OCI-LY1 (cell line): ENCODE measurements at regions not wholly inside any gene's neighbourhood (a gene's known extent, or its start where the extent isn't known, plus 50 kb on each side); places are given as distances from the start of the nearest gene placed in this dataset.

Experiments used
- H2AFZ ChIP-seq: fragments of 200-600 bp; sonication (generic), shearing (Covaris generic); 2 replicates; pipeline ENCODE4 v1.6.0; 2014; ENCODE audit warnings: antibody characterized with exemption, mild to moderate bottlenecking, low read length
- H3F3A ChIP-seq: fragments of 200-600 bp; sonication (generic), shearing (Covaris generic); 2 replicates; pipeline ENCODE4 v1.6.0; 2014; ENCODE audit warnings: mild to moderate bottlenecking, antibody characterized with exemption, low read length, moderate library complexity; ENCODE audit not compliant: insufficient read depth
- H3K27ac ChIP-seq: fragments of 200-600 bp; sonication (generic); 2 replicates; pipeline ENCODE4 v1.5.1; 2014; ENCODE audit warnings: low read length, mixed run types, mild to moderate bottlenecking, low read depth; ENCODE audit not compliant: poor library complexity, severe bottlenecking
- H3K27me3 ChIP-seq: fragments of 200-600 bp; sonication (generic); 2 replicates; pipeline ENCODE4 v1.6.0; 2014; ENCODE audit warnings: antibody characterized with exemption, mild to moderate bottlenecking, low read length, moderate library complexity; ENCODE audit not compliant: insufficient read depth
- H3K36me3 ChIP-seq: fragments of 200-600 bp; sonication (generic); 2 replicates; pipeline ENCODE4 v1.6.1; 2014; ENCODE audit warnings: mild to moderate bottlenecking, antibody characterized with exemption, low read length, moderate library complexity, mixed read lengths; ENCODE audit not compliant: insufficient read depth
- H3K4me1 ChIP-seq: fragments of 200-600 bp; sonication (generic); 2 replicates; pipeline ENCODE4 v1.5.1; 2014; ENCODE audit warnings: mild to moderate bottlenecking, low read length, moderate library complexity; ENCODE audit not compliant: insufficient read depth, severe bottlenecking
- H3K4me2 ChIP-seq: fragments of 200-600 bp; sonication (generic), shearing (Covaris generic); 2 replicates; pipeline ENCODE4 v1.6.1; 2014; ENCODE audit warnings: low read length
- H3K4me3 ChIP-seq: fragments of 200-600 bp; sonication (generic); 2 replicates; pipeline ENCODE4 v1.5.1; 2014; ENCODE audit warnings: low read length, low read depth, mild to moderate bottlenecking, mixed read lengths; ENCODE audit not compliant: poor library complexity, severe bottlenecking
- H3K79me2 ChIP-seq: fragments of 200-600 bp; shearing (Covaris generic); 2 replicates; pipeline ENCODE4 v1.6.1; 2016; ENCODE audit warnings: mixed run types, low read length, mixed read lengths; ENCODE audit not compliant: insufficient read depth
- H3K9ac ChIP-seq: fragments of 200-600 bp; sonication (generic), shearing (Covaris generic); 2 replicates; pipeline ENCODE4 v1.6.1; 2014; ENCODE audit warnings: mild to moderate bottlenecking, low read length, mixed read lengths
- H3K9me2 ChIP-seq: fragments of 200-600 bp; sonication (generic), shearing (Covaris generic); 2 replicates; pipeline ENCODE4 v1.6.1; 2014; ENCODE audit warnings: low read depth, mild to moderate bottlenecking, low read length, mixed read lengths
- H3K9me3 ChIP-seq: fragments of 200-600 bp; shearing (Covaris generic); 2 replicates; pipeline ENCODE4 v1.6.1; 2014; ENCODE audit warnings: low read length, mixed read lengths
- H4K20me1 ChIP-seq: fragments of 200-600 bp; sonication (generic), shearing (Covaris generic); 2 replicates; pipeline ENCODE4 v1.6.0; 2016; ENCODE audit warnings: mild to moderate bottlenecking, low read length; ENCODE audit not compliant: insufficient read depth
- CTCF ChIP-seq: fragments of 200-600 bp; sonication (generic), shearing (Covaris generic); IDR thresholded peaks from 2 replicates; pipeline ENCODE4 v1.5.1; 2017; ENCODE audit warnings: mild to moderate bottlenecking, antibody characterized with exemption, low read length, moderate library complexity, mixed read lengths
- EZH2 ChIP-seq: fragments of 200-600 bp; sonication (generic), shearing (Covaris generic); IDR thresholded peaks from 2 replicates; pipeline ENCODE4 v1.8.0; 2017; ENCODE audit warnings: borderline replicate concordance, mixed run types, mild to moderate bottlenecking, antibody characterized with exemption, low read length, moderate library complexity, mixed read lengths

- no peak for TF ChIP-seq EZH2
- TF ChIP-seq CTCF, result no peak
- Histone ChIP-seq H2AFZ (no peak overlapping the region), H3K9me3 (no peaks in the 10 kb centered on the region), H3K4me1 (no peaks in the 10 kb centered on the region), H4K20me1 (no peaks in the 10 kb centered on the region), H3K79me2 (no peaks in the 10 kb centered on the region), H3K4me3 (no peak overlapping the region), H3K27me3 (0 out of 2 replicates have a peak, but pooled peaks cover 8% of the 10 kb centered on the region), H3K4me2 (no peak overlapping the region), H3K9me2 (no peaks in the 10 kb centered on the region), H3K36me3 (no peaks in the 10 kb centered on the region), H3K9ac (no peak overlapping the region), H3F3A (no peaks in the 10 kb centered on the region), H3K27ac (no peak overlapping the region)
Observed at GRCh38 chr7:27344471-27344870, 101.9 kb downstream of the EVX1 start.

- Histone ChIP-seq H3K9ac (no peak overlapping the region), H2AFZ (no peak overlapping the region), H3F3A (no peaks in the 10 kb centered on the region), H3K27ac (no peak overlapping the region), H3K9me2 (no peaks in the 10 kb centered on the region), H3K4me1 (no peaks in the 10 kb centered on the region), H3K9me3 (no peaks in the 10 kb centered on the region), H4K20me1 (no peaks in the 10 kb centered on the region), H3K4me2 (no peak overlapping the region), H3K4me3 (no peak overlapping the region), H3K79me2 (no peaks in the 10 kb centered on the region), H3K36me3 (no peaks in the 10 kb centered on the region), H3K27me3 (0 out of 2 replicates have a peak, but pooled peaks cover 8% of the 10 kb centered on the region)
- TF ChIP-seq EZH2 (no peak), CTCF (no peak)
Observed at GRCh38 chr7:27345164-27345887, 102.7 kb downstream of the EVX1 start.

- Histone ChIP-seq H4K20me1 (no peaks in the 10 kb centered on the region), H3K9me3 (no peaks in the 10 kb centered on the region), H3K4me1 (no peaks in the 10 kb centered on the region), H3K36me3 (no peaks in the 10 kb centered on the region), H2AFZ (no peak overlapping the region), H3K9ac (no peak overlapping the region), H3K4me3 (no peak overlapping the region), H3K9me2 (no peaks in the 10 kb centered on the region), H3K27ac (no peak overlapping the region), H3F3A (no peaks in the 10 kb centered on the region), H3K79me2 (no peaks in the 10 kb centered on the region), H3K27me3 (0 out of 2 replicates have a peak, but pooled peaks cover 8% of the 10 kb centered on the region), H3K4me2 (no peak overlapping the region)
- TF ChIP-seq EZH2 (no peak), CTCF (no peak)
Observed at GRCh38 chr7:27345997-27346396, 103.4 kb downstream of the EVX1 start.
